ENCODE measurements at regions not wholly inside any gene's neighbourhood (a gene's known extent, or its start where the extent isn't known, plus 50 kb on each side); places are given as distances from the start of the nearest gene placed in this dataset.

DNA sequence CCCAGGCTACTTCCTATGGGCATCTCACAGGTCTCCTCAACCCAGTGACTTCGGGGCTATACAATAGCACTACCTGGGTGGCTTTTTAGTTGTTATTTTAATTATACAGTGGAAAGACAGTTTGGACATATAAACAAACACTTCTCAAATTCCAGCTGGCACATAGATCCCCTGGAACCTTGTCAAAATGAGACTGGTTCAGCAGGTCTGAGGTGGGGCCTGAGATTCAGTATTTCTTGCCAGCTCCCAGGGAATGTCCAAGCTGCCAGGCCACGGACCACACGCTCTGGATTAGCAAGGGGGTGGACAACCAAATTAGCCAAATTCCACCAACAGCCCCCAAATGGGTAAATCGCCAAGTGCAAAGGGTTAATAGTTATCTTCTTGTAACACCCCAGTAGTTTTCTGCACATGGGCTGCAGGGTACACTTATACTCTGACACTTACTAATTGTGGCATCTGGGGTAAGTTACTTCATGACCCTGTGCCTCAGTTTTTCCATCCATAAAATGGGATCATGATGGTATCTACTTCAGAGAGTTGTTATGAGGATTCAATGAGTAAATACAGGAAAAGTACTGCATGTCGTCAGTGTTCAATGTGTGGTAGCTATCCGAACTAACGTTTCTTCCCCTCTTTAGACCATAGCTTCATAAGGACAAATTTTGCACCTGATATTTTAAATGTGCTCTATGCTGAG lies 789.4 kb upstream of the TBX3 start:
- TF ChIP-seq, protein P1, sequence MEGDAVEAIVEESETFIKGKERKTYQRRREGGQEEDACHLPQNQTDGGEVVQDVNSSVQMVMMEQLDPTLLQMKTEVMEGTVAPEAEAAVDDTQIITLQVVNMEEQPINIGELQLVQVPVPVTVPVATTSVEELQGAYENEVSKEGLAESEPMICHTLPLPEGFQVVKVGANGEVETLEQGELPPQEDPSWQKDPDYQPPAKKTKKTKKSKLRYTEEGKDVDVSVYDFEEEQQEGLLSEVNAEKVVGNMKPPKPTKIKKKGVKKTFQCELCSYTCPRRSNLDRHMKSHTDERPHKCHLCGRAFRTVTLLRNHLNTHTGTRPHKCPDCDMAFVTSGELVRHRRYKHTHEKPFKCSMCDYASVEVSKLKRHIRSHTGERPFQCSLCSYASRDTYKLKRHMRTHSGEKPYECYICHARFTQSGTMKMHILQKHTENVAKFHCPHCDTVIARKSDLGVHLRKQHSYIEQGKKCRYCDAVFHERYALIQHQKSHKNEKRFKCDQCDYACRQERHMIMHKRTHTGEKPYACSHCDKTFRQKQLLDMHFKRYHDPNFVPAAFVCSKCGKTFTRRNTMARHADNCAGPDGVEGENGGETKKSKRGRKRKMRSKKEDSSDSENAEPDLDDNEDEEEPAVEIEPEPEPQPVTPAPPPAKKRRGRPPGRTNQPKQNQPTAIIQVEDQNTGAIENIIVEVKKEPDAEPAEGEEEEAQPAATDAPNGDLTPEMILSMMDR (IDR thresholded peaks at IDR 0.05; ENCODE audit: extremely low read depth, missing control alignments) = no peak
- DNase-seq (ENCODE audit: low spot score) = no peak

DNA sequence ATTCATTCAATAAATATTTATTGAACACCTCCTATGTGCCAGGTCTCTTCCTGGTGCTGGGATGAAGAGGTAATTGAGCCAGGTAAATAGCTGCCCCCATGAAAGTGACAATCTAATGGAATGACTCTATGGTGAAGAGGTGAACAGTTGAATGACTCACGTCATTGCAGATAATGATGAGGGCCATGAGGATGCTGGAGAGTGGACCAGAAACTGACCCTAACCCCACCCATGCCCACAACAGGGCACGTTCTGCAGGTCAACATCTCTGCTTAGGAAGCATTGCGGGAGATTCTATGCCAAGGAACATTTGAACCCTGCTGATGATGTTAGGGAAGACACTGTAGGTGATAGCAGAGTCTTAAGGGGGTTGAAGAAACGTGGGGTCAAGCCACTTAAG lies 788.9 kb upstream of the TBX3 start:
- TF ChIP-seq, protein P1 (IDR thresholded peaks at IDR 0.05; ENCODE audit: extremely low read depth, missing control alignments) = no peak

DNA sequence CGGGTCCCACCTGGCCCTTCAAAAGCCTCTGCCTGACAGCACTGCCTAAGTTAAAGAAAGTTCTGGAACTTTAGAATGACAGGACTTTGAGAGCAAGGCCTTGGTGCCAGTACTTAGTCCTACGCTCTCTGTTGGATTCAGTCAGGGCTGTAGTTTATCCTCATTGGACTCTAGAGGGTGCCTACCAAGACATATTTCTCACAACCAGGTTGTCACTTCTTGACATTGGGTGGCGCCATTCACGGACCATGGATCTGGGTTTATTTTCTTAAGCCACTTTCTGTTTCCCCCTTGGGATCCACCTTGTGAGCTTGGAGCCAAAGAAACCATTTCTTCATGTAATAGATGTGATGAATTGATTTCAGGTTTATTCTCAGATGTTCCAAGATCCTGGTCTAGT lies 787.0 kb upstream of the TBX3 start:
- no peak for DNase-seq (ENCODE audit: low spot score)
- TF ChIP-seq, protein P1 (IDR thresholded peaks at IDR 0.05; ENCODE audit: extremely low read depth, missing control alignments) = no peak

More for the DNA sequence above, 788.9 kb upstream of the TBX3 start:
- no peak for DNase-seq (ENCODE audit: low spot score)

DNA sequence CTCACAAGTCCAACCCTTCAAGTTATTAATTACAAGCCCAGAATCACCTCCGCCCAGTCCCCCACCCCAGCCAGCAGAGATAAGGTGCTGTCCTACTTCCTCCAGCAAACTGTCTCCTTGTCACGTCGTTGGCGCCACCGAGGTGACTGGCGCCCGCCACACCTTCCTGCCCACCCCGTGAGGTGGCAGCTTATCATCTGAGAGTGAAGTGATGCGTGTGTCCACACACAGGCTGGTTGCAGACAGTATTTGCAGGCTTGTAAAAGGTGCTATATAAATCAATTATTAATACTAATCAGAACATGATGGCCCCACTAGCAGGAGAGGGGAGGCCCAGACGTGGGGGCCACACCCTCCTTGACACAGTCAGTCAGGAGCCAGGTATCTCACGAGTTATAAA lies 786.6 kb upstream of the TBX3 start:
- no peak for DNase-seq (ENCODE audit: low spot score)
- TF ChIP-seq, protein P1 (IDR thresholded peaks at IDR 0.05; ENCODE audit: extremely low read depth, missing control alignments) = no peak

DNA sequence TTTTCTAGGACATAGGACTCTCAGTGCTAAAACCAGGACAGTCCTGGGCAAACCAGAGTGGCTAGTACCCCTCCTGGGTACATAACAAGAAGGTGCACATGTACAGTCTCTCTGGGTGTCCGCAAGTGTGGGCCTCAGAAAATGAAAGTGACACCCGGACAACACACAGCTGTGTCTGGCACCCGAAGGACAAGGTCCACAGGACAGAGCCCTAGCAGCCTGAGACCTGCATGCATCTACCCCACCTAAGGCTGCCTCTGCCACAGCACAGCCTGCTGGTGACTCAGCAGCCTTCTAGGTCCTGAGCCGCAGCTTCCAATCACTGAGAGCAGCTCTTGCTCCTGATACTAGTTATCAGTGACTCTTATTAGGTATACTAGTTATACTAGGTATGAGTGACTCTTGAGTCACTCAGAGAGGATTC lies 784.1 kb upstream of the TBX3 start:
- TF ChIP-seq, protein P1 (IDR thresholded peaks at IDR 0.05; ENCODE audit: extremely low read depth, missing control alignments) = no peak
- no peak for DNase-seq (ENCODE audit: low spot score)

DNA sequence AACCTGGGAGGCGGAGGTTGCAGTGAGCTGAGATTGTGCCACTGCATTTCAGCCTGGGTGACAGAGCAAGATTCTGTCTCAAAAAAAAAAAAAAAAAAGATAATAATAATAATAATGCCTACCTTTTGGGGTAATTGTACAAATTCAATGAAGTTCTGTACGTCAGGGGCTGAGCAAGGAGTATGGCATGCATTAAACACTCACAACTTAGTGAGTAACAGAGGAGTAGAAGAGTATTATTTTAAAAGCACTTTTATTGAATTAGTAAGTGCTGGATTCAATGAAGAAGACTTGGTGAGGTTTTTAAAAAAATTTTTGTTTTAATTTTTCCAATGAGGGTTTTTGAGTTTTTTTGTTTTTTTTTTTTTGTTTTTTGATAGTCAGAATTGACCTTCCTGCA lies 783.6 kb upstream of the TBX3 start:
- no peak for DNase-seq (ENCODE audit: low spot score)
- TF ChIP-seq, protein P1 (IDR thresholded peaks at IDR 0.05; ENCODE audit: extremely low read depth, missing control alignments) = no peak

DNA sequence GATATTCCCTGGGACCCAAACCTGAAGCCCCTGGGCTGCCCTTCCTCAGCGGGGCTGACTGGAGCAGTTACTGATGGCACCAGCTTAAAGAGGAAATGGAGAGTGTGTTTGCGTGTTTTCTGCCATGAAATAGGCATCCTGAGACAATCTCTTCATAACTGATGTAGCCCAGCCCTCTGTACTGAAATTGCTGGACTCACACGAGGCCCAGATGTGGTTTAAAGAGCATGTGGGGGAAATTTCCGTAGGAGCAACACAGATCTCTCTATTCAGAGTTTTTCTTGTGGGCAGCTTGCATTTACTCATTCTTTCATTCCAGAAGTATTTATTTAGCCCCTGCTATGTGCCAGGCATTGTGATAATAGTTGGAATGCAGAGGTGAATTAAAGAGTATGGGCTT lies 782.1 kb upstream of the TBX3 start:
- DNase-seq (ENCODE audit: low spot score) = no peak
- TF ChIP-seq, protein P1 (IDR thresholded peaks at IDR 0.05; ENCODE audit: extremely low read depth, missing control alignments) = no peak

Data from GM20000 (cell line).